ENCODE measurements at regions not wholly inside any gene's neighbourhood (a gene's known extent, or its start where the extent isn't known, plus 50 kb on each side); places are given as distances from the start of the nearest gene placed in this dataset.

- intact Hi-C loops (cut with micrococcal nuclease), result no loop called here
- H3K27me3 Mint-ChIP-seq, result no peaks in the 10 kb centered on the region
- no peak for DNase-seq
- no peaks in the 10 kb centered on the region for H3K36me3 Mint-ChIP-seq (ENCODE audit: low read depth)
- no peak overlapping the region for H3K4me3 Mint-ChIP-seq
- no peak overlapping the region for H3K27ac Mint-ChIP-seq
- no peaks in the 10 kb centered on the region for H3K4me1 Mint-ChIP-seq
- H3K9me3 Mint-ChIP-seq, result no peaks in the 10 kb centered on the region
Measured at GRCh38 chr1:30265127-30266070, 458.0 kb downstream of the MATN1 start.

- DNase-seq, result no peak
- no peak overlapping the region for H3K27ac Mint-ChIP-seq
- no peaks in the 10 kb centered on the region for H3K9me3 Mint-ChIP-seq
- no peaks in the 10 kb centered on the region for H3K4me1 Mint-ChIP-seq
- intact Hi-C loops (cut with micrococcal nuclease), result no loop called here
- H3K36me3 Mint-ChIP-seq (ENCODE audit: low read depth), result no peaks in the 10 kb centered on the region
- no peak overlapping the region for H3K4me3 Mint-ChIP-seq
- H3K27me3 Mint-ChIP-seq, result no peaks in the 10 kb centered on the region
Measured at GRCh38 chr1:30264672-30265025, 458.7 kb downstream of the MATN1 start.

- DNase-seq, result no peak
- Mint-ChIP-seq H3K9me3 (no peaks in the 10 kb centered on the region), H3K4me3 (no peak overlapping the region), H3K4me1 (no peaks in the 10 kb centered on the region), H3K27me3 (no peaks in the 10 kb centered on the region), H3K27ac (no peak overlapping the region), H3K36me3 (ENCODE audit: low read depth) (no peaks in the 10 kb centered on the region)
- intact Hi-C loops (cut with micrococcal nuclease), result no loop called here
Measured at GRCh38 chr1:30263888-30264671, 459.3 kb downstream of the MATN1 start.

DNA sequence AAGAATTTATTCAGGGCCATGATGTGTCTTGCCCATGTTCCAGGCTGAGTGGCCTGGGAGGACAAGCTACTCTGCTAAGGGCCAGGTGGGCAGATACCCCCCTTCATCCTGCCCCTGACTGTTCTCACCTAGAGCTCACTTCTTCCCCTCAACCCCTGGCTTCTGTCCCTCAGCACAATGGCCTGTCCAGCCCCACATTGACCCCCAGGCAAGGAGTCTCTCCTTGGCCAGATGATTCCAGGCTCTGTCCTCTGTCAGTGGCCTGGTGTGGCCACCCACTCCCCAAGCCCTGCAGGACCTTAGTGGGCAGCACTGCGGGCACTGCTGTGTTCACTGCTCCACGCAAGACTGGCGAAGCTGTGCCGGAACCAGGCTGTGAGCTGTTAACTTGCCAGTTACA lies 460.0 kb downstream of the MATN1 start:
- intact Hi-C loops (cut with micrococcal nuclease), result no loop called here

GRCh38 chr1:30262158-30262557 lies 461.2 kb downstream of the MATN1 start:
- Mint-ChIP-seq H3K36me3 (ENCODE audit: low read depth) (no peaks in the 10 kb centered on the region), H3K27ac (no peak overlapping the region), H3K27me3 (peaks cover 7% of the 10 kb centered on the region)

More for the DNA sequence above, 460.0 kb downstream of the MATN1 start:
- Mint-ChIP-seq H3K27me3 (peaks cover 5% of the 10 kb centered on the region), H3K4me3 (no peak overlapping the region), H3K9me3 (no peaks in the 10 kb centered on the region), H3K36me3 (ENCODE audit: low read depth) (no peaks in the 10 kb centered on the region), H3K4me1 (no peaks in the 10 kb centered on the region), H3K27ac (no peak overlapping the region)
- DNase-seq, result no peak

GRCh38 chr1:30260318-30260717 lies 463.1 kb downstream of the MATN1 start:
- DNase-seq, result no peak
- H3K36me3 Mint-ChIP-seq (ENCODE audit: low read depth), result no peaks in the 10 kb centered on the region
- H3K27ac Mint-ChIP-seq, result no peak overlapping the region
- H3K4me3 Mint-ChIP-seq, result no peak overlapping the region
- H3K4me1 Mint-ChIP-seq, result no peaks in the 10 kb centered on the region
- H3K9me3 Mint-ChIP-seq, result no peaks in the 10 kb centered on the region
- intact Hi-C loops (cut with micrococcal nuclease), result no loop called here
- peaks cover 7% of the 10 kb centered on the region for H3K27me3 Mint-ChIP-seq

More at GRCh38 chr1:30262158-30262557, 461.2 kb downstream of the MATN1 start:
- Mint-ChIP-seq H3K4me1 (no peaks in the 10 kb centered on the region), H3K4me3 (no peak overlapping the region), H3K9me3 (no peaks in the 10 kb centered on the region)
- intact Hi-C loops (cut with micrococcal nuclease), result no loop called here
- DNase-seq, result no peak

- intact Hi-C loops (cut with micrococcal nuclease), result no loop called here
- H3K4me1 Mint-ChIP-seq, result no peaks in the 10 kb centered on the region
- H3K9me3 Mint-ChIP-seq, result no peaks in the 10 kb centered on the region
- H3K36me3 Mint-ChIP-seq (ENCODE audit: low read depth), result no peaks in the 10 kb centered on the region
- H3K27ac Mint-ChIP-seq, result no peak overlapping the region
- no peak for DNase-seq
- H3K4me3 Mint-ChIP-seq, result no peak overlapping the region
- peaks cover 7% of the 10 kb centered on the region for H3K27me3 Mint-ChIP-seq
Measured at GRCh38 chr1:30259631-30260030, 463.8 kb downstream of the MATN1 start.

GRCh38 chr1:30258876-30259275 lies 464.5 kb downstream of the MATN1 start:
- Mint-ChIP-seq H3K27me3 (peaks cover 7% of the 10 kb centered on the region), H3K9me3 (no peaks in the 10 kb centered on the region), H3K4me1 (no peaks in the 10 kb centered on the region), H3K36me3 (ENCODE audit: low read depth) (no peaks in the 10 kb centered on the region), H3K27ac (no peak overlapping the region), H3K4me3 (no peak overlapping the region)
- intact Hi-C loops (cut with micrococcal nuclease), result no loop called here
- DNase-seq, result no peak

- Mint-ChIP-seq H3K27me3 (peaks cover 7% of the 10 kb centered on the region), H3K4me3 (no peak overlapping the region), H3K9me3 (no peaks in the 10 kb centered on the region), H3K27ac (no peak overlapping the region), H3K4me1 (no peaks in the 10 kb centered on the region), H3K36me3 (ENCODE audit: low read depth) (no peaks in the 10 kb centered on the region)
- DNase-seq, result no peak
- intact Hi-C loops (cut with micrococcal nuclease), result no loop called here
Measured at GRCh38 chr1:30258471-30258870, 464.9 kb downstream of the MATN1 start.

- intact Hi-C loops (cut with micrococcal nuclease), result no loop called here
- no peaks in the 10 kb centered on the region for H3K9me3 Mint-ChIP-seq
- no peaks in the 10 kb centered on the region for H3K36me3 Mint-ChIP-seq (ENCODE audit: low read depth)
- DNase-seq, result no peak
- no peak overlapping the region for H3K27ac Mint-ChIP-seq
- no peak overlapping the region for H3K4me3 Mint-ChIP-seq
- H3K4me1 Mint-ChIP-seq, result no peaks in the 10 kb centered on the region
- H3K27me3 Mint-ChIP-seq, result peaks cover 7% of the 10 kb centered on the region
Measured at GRCh38 chr1:30257742-30258380, 465.5 kb downstream of the MATN1 start.

DNA sequence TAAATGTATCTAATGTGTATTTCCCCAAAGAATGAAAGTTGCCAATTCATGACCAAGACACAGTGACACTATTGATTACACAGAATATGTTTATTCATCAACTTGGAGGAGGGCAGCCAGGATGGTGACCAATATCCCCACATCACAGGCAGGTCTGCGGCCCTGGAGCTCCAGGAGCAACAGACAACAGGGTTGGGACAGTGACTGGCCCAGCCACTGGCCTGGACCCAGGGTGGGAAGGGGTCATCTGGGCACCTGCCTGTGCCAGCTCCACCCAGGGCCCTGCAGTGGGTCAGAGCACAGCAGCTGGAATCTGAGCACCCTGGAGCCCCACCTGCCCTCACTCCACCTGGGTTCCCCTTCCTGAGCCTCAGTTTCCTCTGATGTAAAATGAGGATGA lies 466.1 kb downstream of the MATN1 start:
- no peak for DNase-seq
- H3K27ac Mint-ChIP-seq, result no peak overlapping the region
- no peaks in the 10 kb centered on the region for H3K36me3 Mint-ChIP-seq (ENCODE audit: low read depth)
- no peak overlapping the region for H3K4me3 Mint-ChIP-seq
- H3K4me1 Mint-ChIP-seq, result no peaks in the 10 kb centered on the region
- peaks cover 7% of the 10 kb centered on the region for H3K27me3 Mint-ChIP-seq
- intact Hi-C loops (cut with micrococcal nuclease), result no loop called here
- no peaks in the 10 kb centered on the region for H3K9me3 Mint-ChIP-seq

DNA sequence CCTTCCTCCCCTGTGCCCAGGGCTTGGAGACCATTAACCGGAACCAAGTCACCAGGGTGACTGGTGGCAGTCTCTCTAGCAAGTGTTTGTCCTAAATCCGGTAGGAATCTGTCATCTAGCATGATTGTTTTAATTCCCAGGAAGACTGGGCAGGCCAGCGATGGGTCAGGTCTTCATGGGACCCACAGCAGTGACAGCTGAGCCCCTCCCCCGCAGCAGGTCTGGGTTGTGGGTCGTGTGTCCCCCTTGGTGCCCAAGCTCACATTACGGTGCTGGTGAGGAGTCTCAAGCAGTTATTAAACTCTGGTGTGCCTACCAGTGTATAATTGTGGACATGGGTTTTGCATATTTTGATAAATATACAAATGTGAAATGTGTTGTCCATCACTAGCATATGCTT lies 466.5 kb downstream of the MATN1 start:
- H3K36me3 Mint-ChIP-seq (ENCODE audit: low read depth), result no peaks in the 10 kb centered on the region
- no peak overlapping the region for H3K27ac Mint-ChIP-seq
- H3K4me3 Mint-ChIP-seq, result no peak overlapping the region
- H3K4me1 Mint-ChIP-seq, result no peaks in the 10 kb centered on the region
- H3K9me3 Mint-ChIP-seq, result no peaks in the 10 kb centered on the region
- intact Hi-C loops (cut with micrococcal nuclease), result no loop called here
- H3K27me3 Mint-ChIP-seq, result peaks cover 7% of the 10 kb centered on the region
- no peak for DNase-seq

DNA sequence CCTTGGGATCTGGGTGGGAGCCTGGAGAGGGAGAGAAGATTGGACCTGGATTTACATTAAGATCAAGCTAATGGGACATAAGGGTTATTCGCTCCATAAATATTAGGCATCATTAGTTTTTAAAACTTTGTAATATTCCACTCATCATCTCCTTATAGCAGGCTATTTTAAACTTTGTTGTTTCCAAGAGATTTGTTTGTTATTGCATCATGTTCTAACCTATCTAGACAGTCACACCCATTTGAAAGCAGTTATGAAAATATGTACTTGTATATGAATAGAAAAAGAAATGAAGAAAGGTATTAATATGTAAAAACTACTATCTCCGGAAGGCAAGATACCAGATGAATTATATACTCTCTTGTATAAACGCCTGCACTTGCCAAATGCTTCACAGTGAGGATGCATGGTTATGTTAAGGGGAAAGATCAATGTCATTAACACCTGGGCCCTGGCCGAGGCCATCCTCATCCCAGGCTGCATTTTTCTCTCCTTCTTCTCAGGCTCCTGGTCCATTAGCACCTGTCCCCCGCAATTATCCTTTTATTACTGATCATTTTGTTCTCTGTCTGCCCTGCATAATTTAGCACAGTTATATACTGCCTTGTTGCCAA lies 468.2 kb downstream of the MATN1 start:
- Mint-ChIP-seq H3K27ac (no peak overlapping the region), H3K27me3 (peaks cover 9% of the 10 kb centered on the region), H3K9me3 (no peaks in the 10 kb centered on the region), H3K4me3 (no peak overlapping the region), H3K36me3 (ENCODE audit: low read depth) (no peaks in the 10 kb centered on the region), H3K4me1 (no peaks in the 10 kb centered on the region)
- intact Hi-C loops (cut with micrococcal nuclease), result no loop called here
- no peak for DNase-seq

Data from activated CD4-positive, alpha-beta T cell treated with anti-CD3 and anti-CD28 coated beads, Interleukin-2, amount 10 ng/mL, durations not matched to agents 24 days and 14 days (primary cell).